ENCODE measurements at regions not wholly inside any gene's neighbourhood (a gene's known extent, or its start where the extent isn't known, plus 50 kb on each side); places are given as distances from the start of the nearest gene placed in this dataset.
A peak's percentile ranks its signal among the peaks of the same experiment; 100 is the strongest.

GRCh38 chr6:56714273-56714672 is 71.6 kb upstream of the DST start:
- DNase-seq (ENCODE audit: low read depth), result no peak
- H3K4me3 ChIP-seq (ENCODE audit: low read depth, low read length), result no peak overlapping the region
- TF ChIP-seq CTCF (IDR thresholded peaks at IDR 0.05; ENCODE audit: low read depth, low read length, missing control alignments), result no peak

GRCh38 chr6:56713254-56713672 is 70.6 kb upstream of the DST start:
- DNase-seq (ENCODE audit: low read depth), result no peak
- no peak for TF ChIP-seq CTCF (IDR thresholded peaks at IDR 0.05; ENCODE audit: low read depth, low read length, missing control alignments)
- H3K4me3 ChIP-seq (ENCODE audit: low read depth, low read length), result no peak overlapping the region

GRCh38 chr6:56710967-56711366 is 68.3 kb upstream of the DST start:
- no peak overlapping the region for H3K4me3 ChIP-seq (ENCODE audit: low read depth, low read length)
- no peak for DNase-seq (ENCODE audit: low read depth)
- no peak for TF ChIP-seq CTCF (IDR thresholded peaks at IDR 0.05; ENCODE audit: low read depth, low read length, missing control alignments)

- no peak for TF ChIP-seq CTCF (IDR thresholded peaks at IDR 0.05; ENCODE audit: low read depth, low read length, missing control alignments)
- DNase-seq (ENCODE audit: low read depth), result no peak
Observed at GRCh38 chr6:56709650-56710049, 67.0 kb upstream of the DST start.

GRCh38 chr6:56708810-56709597 is 66.3 kb upstream of the DST start:
- peak; percentile 43 for DNase-seq (ENCODE audit: low read depth)

More at GRCh38 chr6:56709650-56710049, 67.0 kb upstream of the DST start:
- H3K4me3 ChIP-seq (ENCODE audit: low read depth, low read length), result no peak overlapping the region

GRCh38 chr6:56706981-56707726 is 64.5 kb upstream of the DST start:
- no peak overlapping the region for H3K4me3 ChIP-seq (ENCODE audit: low read depth, low read length)
- DNase-seq (ENCODE audit: low read depth), result no peak
- no peak for TF ChIP-seq CTCF (IDR thresholded peaks at IDR 0.05; ENCODE audit: low read depth, low read length, missing control alignments)

More at GRCh38 chr6:56708810-56709597, 66.3 kb upstream of the DST start:
- no peak overlapping the region for H3K4me3 ChIP-seq (ENCODE audit: low read depth, low read length)
- peak; percentile 27 for TF ChIP-seq CTCF (IDR thresholded peaks at IDR 0.05; ENCODE audit: low read depth, low read length, missing control alignments)

Data from GM12864 (cell line).